Gastrocnemius medialis (tissue), 4 donors: ENCODE measurements at regions not wholly inside any gene's neighbourhood (a gene's known extent, or its start where the extent isn't known, plus 50 kb on each side); places are given as distances from the start of the nearest gene placed in this dataset.

ENCODE experiments used
- CTCF ChIP-seq, 5 experiments: fragments of 450-650 bp in 3 of 5; fragments of 200-600 bp in 2 of 5; sonication (generic) in 2 of 5; IDR thresholded peaks in 4 of 5; conservative IDR thresholded peaks in 1 of 5; 1 replicate in 4 of 5; 2 replicates in 1 of 5; pipeline ENCODE4 v1.5.1; 2016 to 2019; ENCODE audit warnings: antibody characterized with exemption in 5 of 5, mild to moderate bottlenecking in 3 of 5, moderate library complexity in 3 of 5
- POLR2A ChIP-seq, 2 donors: fragments of 450-650 bp; IDR thresholded peaks; one replicate each; pipeline ENCODE4 v1.6.1; 2017; ENCODE audit warnings: antibody characterized with exemption in 2 of 2, mild to moderate bottlenecking in 2 of 2, moderate library complexity in 2 of 2

- TF ChIP-seq CTCF (IDR thresholded peaks at IDR 0.05 in 4 of 5, conservative IDR thresholded peaks at IDR 0.05 in 1 of 5), result no peak
- TF ChIP-seq POLR2A (IDR thresholded peaks at IDR 0.05), result no peak
Measured at GRCh38 chr16:65487231-65487630, 365.4 kb upstream of the CDH11 start.
